ENCODE measurements at regions not wholly inside any gene's neighbourhood (a gene's known extent, or its start where the extent isn't known, plus 50 kb on each side); places are given as distances from the start of the nearest gene placed in this dataset.
"Not testable (repeated sequence)": the region's sequence is repeated elsewhere in the genome, so short reads cannot be mapped to it uniquely, and the experiment has no call there.

- no peak for DNase-seq (ENCODE audit: low spot score)
These were observed 146.4 kb upstream of the DIAPH2 start for GRCh38 chrX:96538104-96538725.

GRCh38 chrX:96540111-96540631 lies 144.5 kb upstream of the DIAPH2 start:
- no peak for DNase-seq (ENCODE audit: low spot score)

- DNase-seq (ENCODE audit: low spot score) = not testable (repeated sequence)
These were observed 138.4 kb upstream of the DIAPH2 start for GRCh38 chrX:96546281-96546680.

- DNase-seq (ENCODE audit: low spot score) = peak; percentile 14
These were observed 133.2 kb upstream of the DIAPH2 start for GRCh38 chrX:96551322-96551872.

- DNase-seq (ENCODE audit: low spot score) = no peak
These were observed 127.8 kb upstream of the DIAPH2 start for GRCh38 chrX:96556886-96557285.

- not testable (repeated sequence) for DNase-seq (ENCODE audit: low spot score)
These were observed 123.5 kb upstream of the DIAPH2 start for GRCh38 chrX:96561129-96561528.

- no peak for DNase-seq (ENCODE audit: low spot score)
These were observed 121.0 kb upstream of the DIAPH2 start for GRCh38 chrX:96563646-96564045.

- DNase-seq (ENCODE audit: low spot score) = no peak
These were observed 120.0 kb upstream of the DIAPH2 start for GRCh38 chrX:96564595-96564994.

- DNase-seq (ENCODE audit: low spot score) = no peak
These were observed 117.8 kb upstream of the DIAPH2 start for GRCh38 chrX:96566878-96567277.

- DNase-seq (ENCODE audit: low spot score) = no peak
These were observed 116.6 kb upstream of the DIAPH2 start for GRCh38 chrX:96568071-96568470.

GRCh38 chrX:96569034-96569433 lies 115.6 kb upstream of the DIAPH2 start:
- no peak for DNase-seq (ENCODE audit: low spot score)

GRCh38 chrX:96575011-96575410 lies 109.6 kb upstream of the DIAPH2 start:
- no peak for DNase-seq (ENCODE audit: low spot score)

GRCh38 chrX:96576368-96576767 lies 108.3 kb upstream of the DIAPH2 start:
- DNase-seq (ENCODE audit: low spot score) = no peak

- peak; percentile 2 for DNase-seq (ENCODE audit: low spot score)
These were observed 105.9 kb upstream of the DIAPH2 start for GRCh38 chrX:96578781-96579180.

- DNase-seq (ENCODE audit: low spot score) = no peak
These were observed 105.4 kb upstream of the DIAPH2 start for GRCh38 chrX:96579252-96579651.

- peak; percentile 28 for DNase-seq (ENCODE audit: low spot score)
These were observed 94.2 kb upstream of the DIAPH2 start for GRCh38 chrX:96590403-96590802.

- peak; percentile 14 for DNase-seq (ENCODE audit: low spot score)
These were observed 93.2 kb upstream of the DIAPH2 start for GRCh38 chrX:96591421-96591820.

GRCh38 chrX:96597847-96598246 lies 86.8 kb upstream of the DIAPH2 start:
- DNase-seq (ENCODE audit: low spot score) = not testable (repeated sequence)

- no peak for DNase-seq (ENCODE audit: low spot score)
These were observed 72.9 kb upstream of the DIAPH2 start for GRCh38 chrX:96611619-96612362.

GRCh38 chrX:96615448-96615847 lies 69.2 kb upstream of the DIAPH2 start:
- no peak for DNase-seq (ENCODE audit: low spot score)

GRCh38 chrX:96619588-96619987 lies 65.1 kb upstream of the DIAPH2 start:
- DNase-seq (ENCODE audit: low spot score) = no peak

- no peak for DNase-seq (ENCODE audit: low spot score)
These were observed 62.8 kb upstream of the DIAPH2 start for GRCh38 chrX:96621811-96622210.
